Esophagus squamous epithelium (tissue), 4 donors: ENCODE measurements at regions not wholly inside any gene's neighbourhood (a gene's known extent, or its start where the extent isn't known, plus 50 kb on each side); places are given as distances from the start of the nearest gene placed in this dataset.

Experiments
- CTCF ChIP-seq, 6 experiments: fragments of 450-650 bp in 4 of 6; fragments of 200-600 bp in 2 of 6; sonication (generic) in 2 of 6; IDR thresholded peaks; one replicate each; pipeline ENCODE4 v1.5.1; 2016 to 2019; ENCODE audit warnings: antibody characterized with exemption in 6 of 6, mild to moderate bottlenecking in 4 of 6, moderate library complexity in 4 of 6
- POLR2A ChIP-seq, 4 donors: fragments of 450-650 bp; IDR thresholded peaks; one replicate each; pipeline ENCODE4 v1.6.1; 2017; ENCODE audit warnings: antibody characterized with exemption in 4 of 4, mild to moderate bottlenecking in 4 of 4, moderate library complexity in 3 of 4

GRCh38 chr5:73256012-73256411, 83.0 kb downstream of the TMEM174 start:
- TF ChIP-seq CTCF (IDR thresholded peaks at IDR 0.05) (no peak), POLR2A (IDR thresholded peaks at IDR 0.05) (no peak)
